GM12864 (cell line): ENCODE measurements at regions not wholly inside any gene's neighbourhood (a gene's known extent, or its start where the extent isn't known, plus 50 kb on each side); places are given as distances from the start of the nearest gene placed in this dataset.
"Not testable (repeated sequence)": the region's sequence is repeated elsewhere in the genome, so short reads cannot be mapped to it uniquely, and the experiment has no call there.

Source experiments
- DNase-seq: peaks from one replicate; pipeline ENCODE4 v3.0.0-alpha.2; 2011; ENCODE audit warnings: low read depth
- H3K4me3 ChIP-seq: 2 replicates; pipeline ENCODE4 v1.5.1; 2011; ENCODE audit warnings: mild to moderate bottlenecking, low read depth, low read length, control low read depth
- TF ChIP-seq, protein P1 (sequence below): IDR thresholded peaks from 2 replicates; pipeline ENCODE4 v1.5.1; 2011; ENCODE audit warnings: low read depth, mild to moderate bottlenecking, moderate library complexity, low read length, control low read depth, inconsistent platforms; ENCODE audit errors: missing control alignments

DNA sequence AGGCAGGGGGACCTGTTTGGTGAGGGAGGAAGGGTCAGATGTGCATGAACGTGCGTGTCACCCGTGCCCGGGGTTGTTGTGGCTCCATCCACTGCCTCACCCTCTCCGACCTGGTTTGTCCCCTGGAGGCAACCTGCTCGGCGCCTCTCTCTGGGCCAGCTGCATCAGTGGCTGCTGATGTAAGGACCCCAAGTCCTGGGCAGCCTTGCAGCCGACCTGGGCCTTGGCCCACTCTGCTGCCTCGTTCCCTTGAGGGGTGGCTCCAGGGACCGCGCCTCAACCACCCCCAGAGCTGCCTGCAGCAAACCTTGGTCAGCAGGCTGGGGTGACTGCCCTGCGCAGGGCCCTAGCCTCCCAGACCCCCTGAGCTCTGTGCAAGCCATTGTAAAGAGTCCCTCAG is 351.7 kb downstream of the TMEM121 start:
- TF ChIP-seq, protein P1, sequence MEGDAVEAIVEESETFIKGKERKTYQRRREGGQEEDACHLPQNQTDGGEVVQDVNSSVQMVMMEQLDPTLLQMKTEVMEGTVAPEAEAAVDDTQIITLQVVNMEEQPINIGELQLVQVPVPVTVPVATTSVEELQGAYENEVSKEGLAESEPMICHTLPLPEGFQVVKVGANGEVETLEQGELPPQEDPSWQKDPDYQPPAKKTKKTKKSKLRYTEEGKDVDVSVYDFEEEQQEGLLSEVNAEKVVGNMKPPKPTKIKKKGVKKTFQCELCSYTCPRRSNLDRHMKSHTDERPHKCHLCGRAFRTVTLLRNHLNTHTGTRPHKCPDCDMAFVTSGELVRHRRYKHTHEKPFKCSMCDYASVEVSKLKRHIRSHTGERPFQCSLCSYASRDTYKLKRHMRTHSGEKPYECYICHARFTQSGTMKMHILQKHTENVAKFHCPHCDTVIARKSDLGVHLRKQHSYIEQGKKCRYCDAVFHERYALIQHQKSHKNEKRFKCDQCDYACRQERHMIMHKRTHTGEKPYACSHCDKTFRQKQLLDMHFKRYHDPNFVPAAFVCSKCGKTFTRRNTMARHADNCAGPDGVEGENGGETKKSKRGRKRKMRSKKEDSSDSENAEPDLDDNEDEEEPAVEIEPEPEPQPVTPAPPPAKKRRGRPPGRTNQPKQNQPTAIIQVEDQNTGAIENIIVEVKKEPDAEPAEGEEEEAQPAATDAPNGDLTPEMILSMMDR: no peak
- H3K4me3 ChIP-seq: no peak overlapping the region
- DNase-seq: no peak

DNA sequence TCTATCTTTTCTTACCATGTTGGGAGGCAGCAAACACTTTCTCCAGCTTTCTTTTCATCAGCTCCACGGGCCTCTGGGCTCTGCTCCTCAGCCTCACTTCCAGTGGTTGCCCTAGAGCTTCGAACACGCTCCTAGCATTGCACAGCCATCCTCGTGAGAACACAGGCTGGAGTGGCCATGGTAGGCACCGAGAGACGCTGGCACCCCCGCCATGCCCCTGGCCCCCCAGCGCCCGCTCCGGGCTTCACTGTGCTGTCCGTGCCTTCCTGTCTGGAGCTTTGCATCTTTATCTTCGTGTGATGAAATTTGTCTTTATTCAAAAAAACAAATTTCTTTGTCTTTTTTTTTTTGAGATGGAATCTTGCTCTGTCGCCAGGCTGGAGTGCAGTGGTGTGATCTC is 352.2 kb downstream of the TMEM121 start:
- no peak for DNase-seq
- H3K4me3 ChIP-seq: no peak overlapping the region
- TF ChIP-seq, protein P1: no peak

DNA sequence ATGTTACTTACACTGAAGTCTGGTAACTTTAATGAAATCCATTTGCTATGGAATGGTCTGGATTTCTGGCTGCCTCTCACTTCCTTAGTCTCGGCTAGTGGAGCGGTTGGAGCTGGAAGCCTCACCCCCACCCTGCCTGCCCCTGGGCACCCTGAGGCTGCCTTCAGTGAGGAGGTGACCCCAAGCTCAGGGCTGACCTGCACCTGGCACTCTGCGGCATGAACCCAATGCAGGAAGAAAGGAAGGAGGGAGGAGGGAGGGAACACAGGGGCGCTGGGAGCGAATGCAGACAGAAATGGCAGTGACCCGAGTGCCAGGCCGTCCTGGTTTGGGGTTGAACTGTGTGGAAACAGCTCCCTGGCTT is 353.1 kb downstream of the TMEM121 start:
- H3K4me3 ChIP-seq: no peak overlapping the region
- TF ChIP-seq, protein P1: no peak
- no peak for DNase-seq

DNA sequence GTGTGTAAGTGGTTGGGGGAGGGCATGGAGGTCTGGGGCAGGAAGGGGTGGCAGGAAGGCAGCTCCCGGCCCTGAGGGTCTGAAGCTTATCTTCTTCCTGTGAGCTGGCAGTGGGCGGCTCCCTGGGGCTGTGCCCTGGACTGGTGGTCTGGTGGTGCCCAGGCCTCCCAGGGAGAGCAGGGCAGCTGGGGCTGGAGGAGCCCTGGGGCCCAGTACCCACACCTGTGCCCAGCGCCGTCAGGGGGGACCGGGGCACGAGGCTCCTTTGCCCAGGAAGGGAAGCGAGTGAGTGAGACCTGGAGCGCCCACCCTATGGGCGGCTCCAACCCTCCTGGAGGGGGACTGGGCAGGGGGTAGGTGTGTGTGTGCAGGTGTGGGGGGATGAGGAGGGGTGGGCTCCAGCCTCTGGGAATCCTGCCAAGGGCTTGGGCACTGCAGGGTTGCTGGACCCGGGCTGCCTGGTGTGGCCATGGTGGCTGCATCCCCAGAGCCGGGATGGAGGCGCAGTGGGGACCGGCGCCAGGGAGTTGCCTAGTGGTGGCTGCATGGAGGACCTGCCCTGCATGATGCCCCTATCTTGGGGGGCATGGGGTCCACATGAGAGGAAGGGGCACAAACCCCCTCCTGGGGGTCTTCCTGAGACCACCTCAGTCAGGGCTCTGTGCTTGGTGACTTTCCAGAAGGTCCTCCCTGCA is 353.6 kb downstream of the TMEM121 start:
- no peak for DNase-seq
- TF ChIP-seq, protein P1: no peak
- no peak overlapping the region for H3K4me3 ChIP-seq

DNA sequence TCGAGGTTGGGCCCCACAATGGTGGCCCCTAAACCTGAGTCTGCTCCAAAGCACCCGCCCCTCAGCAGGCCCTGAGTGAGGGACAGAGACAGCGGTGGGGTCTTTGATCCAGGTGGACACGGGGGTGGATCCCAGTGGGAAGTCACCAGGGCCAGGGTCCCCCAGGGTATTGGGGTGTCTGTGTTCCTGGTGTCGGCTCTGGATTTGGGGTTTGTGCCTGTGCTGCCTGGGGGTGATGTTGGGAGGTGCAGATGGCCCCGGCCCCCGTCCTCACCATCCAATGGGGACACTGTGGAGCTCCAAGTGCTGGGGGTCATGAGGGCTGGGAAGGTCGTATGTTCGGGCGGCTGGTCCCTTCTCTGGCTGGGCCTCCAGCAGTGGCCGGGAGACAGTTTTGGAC is 354.2 kb downstream of the TMEM121 start:
- no peak for DNase-seq
- TF ChIP-seq, protein P1: no peak

DNA sequence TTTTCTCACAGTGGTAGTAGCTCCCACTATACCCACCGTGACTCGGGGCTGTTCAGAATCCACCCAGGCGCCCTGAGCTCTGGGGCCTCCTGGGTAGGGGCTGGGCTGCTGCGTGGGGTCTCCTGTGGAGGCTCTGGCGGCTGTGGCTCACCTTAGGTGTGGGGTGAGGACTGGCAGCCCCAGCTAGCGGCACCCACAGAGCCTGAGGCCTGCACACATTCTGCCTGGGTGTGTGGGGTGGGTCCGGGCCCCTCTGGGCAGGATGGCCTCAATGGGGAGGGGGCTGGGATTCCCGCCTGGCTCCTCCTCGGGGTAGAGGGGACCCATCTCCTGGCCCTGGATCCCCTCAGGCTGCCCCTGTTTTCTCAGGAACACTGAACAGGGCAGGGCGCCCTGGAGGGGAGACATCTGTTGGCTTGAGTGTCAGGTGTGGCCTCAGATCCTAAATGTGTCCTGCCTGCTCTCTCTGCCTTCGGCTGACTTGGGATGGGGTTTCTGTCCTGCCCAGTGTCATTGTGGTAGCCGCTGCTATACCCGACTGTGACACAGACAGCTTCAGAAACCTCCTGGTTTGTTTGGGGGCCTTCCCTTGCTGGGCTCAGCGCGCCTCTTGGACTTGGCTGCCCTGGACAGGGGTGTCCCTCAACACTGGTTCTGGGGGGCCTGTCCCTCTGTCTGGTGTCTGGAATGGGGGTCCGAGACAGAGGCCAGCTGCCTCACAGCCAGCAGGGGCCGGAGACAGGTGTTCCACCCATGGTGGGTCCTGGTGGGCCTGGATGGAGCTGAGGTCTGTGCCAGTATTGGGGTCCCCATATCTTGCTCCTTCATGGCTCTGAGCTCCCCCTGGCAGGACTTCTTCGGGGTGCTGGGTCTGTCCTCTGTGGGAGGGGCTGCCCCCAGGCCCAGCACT is 354.9 kb downstream of the TMEM121 start:
- no peak overlapping the region; the same call in 1 of the 2 replicates for H3K4me3 ChIP-seq
- TF ChIP-seq, protein P1: no peak
- DNase-seq: no peak

More for the DNA sequence above, 354.2 kb downstream of the TMEM121 start:
- H3K4me3 ChIP-seq: no peak overlapping the region

DNA sequence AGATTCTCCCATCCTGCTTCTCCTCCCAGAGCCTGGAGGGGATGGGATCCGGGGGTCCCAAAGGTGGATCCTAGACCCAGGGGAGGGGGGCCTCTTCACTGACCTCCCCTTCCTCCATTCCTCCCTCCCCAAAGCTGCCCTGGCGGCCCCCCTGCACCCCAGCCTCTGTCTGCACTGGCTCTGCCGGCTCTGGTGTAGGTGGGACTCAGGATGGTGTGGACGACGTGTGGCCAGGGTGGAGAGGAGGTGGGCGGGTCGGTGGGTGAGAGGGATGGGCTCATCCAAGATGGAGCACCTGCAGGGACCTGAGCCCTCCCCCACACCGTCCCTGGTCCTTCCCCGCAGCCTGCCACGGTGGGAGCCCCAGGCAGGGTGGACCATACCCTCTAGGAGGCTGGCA is 355.6 kb downstream of the TMEM121 start:
- not testable (repeated sequence) for DNase-seq, H3K4me3 ChIP-seq
